Lung (tissue), 11 donors: ENCODE measurements at regions not wholly inside any gene's neighbourhood (a gene's known extent, or its start where the extent isn't known, plus 50 kb on each side); places are given as distances from the start of the nearest gene placed in this dataset.

ENCODE experiments used
- ATAC-seq: fragments of 200-7000 bp; cut with Tn5 transposase; one replicate; pipeline ENCODE4 v1.9.1; 2020; ENCODE audit warnings: moderate number of reproducible peaks; ENCODE audit not compliant: insufficient read depth, low FRiP score
- DNase-seq, 3 donors: peaks; one replicate each; pipeline ENCODE4 v3.0.0-alpha.2; 2013 to 2017
- H3K27ac ChIP-seq, 2 donors: one replicate each; pipeline ENCODE4 v1.5.1; 2013; ENCODE audit warnings: mild to moderate bottlenecking in 2 of 2, moderate library complexity in 2 of 2, control low read depth in 1 of 2, inconsistent platforms in 1 of 2, low read depth in 1 of 2, low read length in 1 of 2
- H3K27me3 ChIP-seq, 3 donors: one replicate each; pipeline ENCODE4 v1.5.1; 2013; ENCODE audit warnings: low read length in 2 of 3; ENCODE audit not compliant: control insufficient read depth in 3 of 3, insufficient read depth in 3 of 3
- H3K36me3 ChIP-seq, 4 donors: one replicate each; pipeline ENCODE4 v1.5.1; 2013; ENCODE audit warnings: low read length in 4 of 4, mild to moderate bottlenecking in 1 of 4, moderate library complexity in 1 of 4; ENCODE audit not compliant: control insufficient read depth in 4 of 4, insufficient read depth in 4 of 4
- H3K4me1 ChIP-seq, 5 donors: one replicate each; pipeline ENCODE4 v1.5.1; 2013; ENCODE audit warnings: low read length in 5 of 5, mild to moderate bottlenecking in 2 of 5, moderate library complexity in 1 of 5; ENCODE audit not compliant: control insufficient read depth in 5 of 5, insufficient read depth in 5 of 5
- H3K4me3 ChIP-seq: one replicate; pipeline ENCODE4 v1.5.1; 2013; ENCODE audit warnings: mild to moderate bottlenecking, control low read depth, moderate library complexity
- H3K9ac ChIP-seq, 2 donors: one replicate each; pipeline ENCODE4 v1.5.1; 2013; ENCODE audit warnings: low read length in 2 of 2, control low read depth in 1 of 2; ENCODE audit not compliant: insufficient read depth in 1 of 2
- H3K9me3 ChIP-seq, 4 donors: one replicate each; pipeline ENCODE4 v1.5.1; 2013; ENCODE audit warnings: low read length in 3 of 4, mild to moderate bottlenecking in 1 of 4, moderate library complexity in 1 of 4; ENCODE audit not compliant: control insufficient read depth in 4 of 4, insufficient read depth in 3 of 4
- CTCF ChIP-seq: IDR thresholded peaks from 2 replicates; pipeline ENCODE4 v1.5.1; 2012; ENCODE audit warnings: mild to moderate bottlenecking; ENCODE audit errors: control extremely low read depth, extremely low read depth
- WGBS, 2 donors: extraction: QIAGEN DNeasy Blood & Tissue Kit; methylation state at CpG; one replicate each; pipeline ENCODE4 v1.1.7; 2013; 5-methylcytosine and 5-hydroxymethylcytosine counted together
- donor health status: control.
- donor health status: control.
- donor health status: Bipolar disorder and iron deficiency.
- donor health status: healthy.
- donor health status: DM: yes; HTN: yes; CAD: no.

- Histone ChIP-seq H3K9ac (no peak overlapping the region), H3K9me3 (peaks cover 0 to 6% (median 0%) of the 10 kb centered on the region in 4 donors), H3K36me3 (no peaks in the 10 kb centered on the region), H3K4me1 (no peaks in the 10 kb centered on the region), H3K4me3 (no peak overlapping the region), H3K27ac (no peak overlapping the region), H3K27me3 (no peaks in the 10 kb centered on the region)
- ATAC-seq = no peak
- no peak for DNase-seq
- TF ChIP-seq CTCF = no peak
- 79 to 85% methylated on average over 8 of the region's 8 CpGs for WGBS, 2 donors
Measured at GRCh38 chr1:185585770-185586169, 148.4 kb upstream of the HMCN1 start.

GRCh38 chr1:185581961-185582725 is 152.0 kb upstream of the HMCN1 start:
- no peak for ATAC-seq

GRCh38 chr1:185581020-185581419 is 153.2 kb upstream of the HMCN1 start:
- no peaks in the 10 kb centered on the region for H3K27me3 ChIP-seq
- TF ChIP-seq CTCF = no peak
- ATAC-seq (no peak), DNase-seq (no peak)
- no peaks in the 10 kb centered on the region for H3K36me3 ChIP-seq
- no peaks in the 10 kb centered on the region for H3K4me1 ChIP-seq
- no peak overlapping the region for H3K27ac ChIP-seq
- WGBS, 2 donors = 90 to 92% methylated on average over 2 of the region's 2 CpGs
- no peak overlapping the region for H3K4me3 ChIP-seq
- no peak overlapping the region for H3K9ac ChIP-seq
- H3K9me3 ChIP-seq = peaks cover 0 to 6% (median 5%) of the 10 kb centered on the region in 4 donors

More at GRCh38 chr1:185581961-185582725, 152.0 kb upstream of the HMCN1 start:
- no peaks in the 10 kb centered on the region for H3K4me1 ChIP-seq
- no peak overlapping the region for H3K9ac ChIP-seq
- no peaks in the 10 kb centered on the region for H3K36me3 ChIP-seq
- H3K27ac ChIP-seq = no peak overlapping the region
- WGBS, 2 donors = 89 to 91% methylated on average over 4 of the region's 4 CpGs
- DNase-seq = no peak
- no peak for TF ChIP-seq CTCF
- H3K4me3 ChIP-seq = no peak overlapping the region
- H3K9me3 ChIP-seq = peaks cover 0 to 6% (median 5%) of the 10 kb centered on the region in 4 donors
- H3K27me3 ChIP-seq = no peaks in the 10 kb centered on the region
